Esophagus squamous epithelium (tissue), 4 donors: ENCODE measurements at regions not wholly inside any gene's neighbourhood (a gene's known extent, or its start where the extent isn't known, plus 50 kb on each side); places are given as distances from the start of the nearest gene placed in this dataset.

Experiments used
- CTCF ChIP-seq, 6 experiments: fragments of 450-650 bp in 4 of 6; fragments of 200-600 bp in 2 of 6; sonication (generic) in 2 of 6; IDR thresholded peaks; one replicate each; pipeline ENCODE4 v1.5.1; 2016 to 2019; ENCODE audit warnings: antibody characterized with exemption in 6 of 6, mild to moderate bottlenecking in 4 of 6, moderate library complexity in 4 of 6
- POLR2A ChIP-seq, 4 donors: fragments of 450-650 bp; IDR thresholded peaks; one replicate each; pipeline ENCODE4 v1.6.1; 2017; ENCODE audit warnings: antibody characterized with exemption in 4 of 4, mild to moderate bottlenecking in 4 of 4, moderate library complexity in 3 of 4

GRCh38 chr18:46291149-46291548, 187.0 kb downstream of the HAUS1 start:
- no peak for TF ChIP-seq CTCF (IDR thresholded peaks at IDR 0.05)
- TF ChIP-seq POLR2A (IDR thresholded peaks at IDR 0.05) = no peak
